NCI-H2227 (cell line): ENCODE measurements at regions not wholly inside any gene's neighbourhood (a gene's known extent, or its start where the extent isn't known, plus 50 kb on each side); places are given as distances from the start of the nearest gene placed in this dataset.

Experiments used
- DNase-seq: peaks from one replicate; lab custom pipeline; 2025; ENCODE audit not compliant: unreplicated experiment; lab: John Stamatoyannopoulos, UW

- DNase-seq, result no peak
Measured at GRCh38 chr2:129740504-129740903, 239.0 kb upstream of the RAB6C start.

DNA sequence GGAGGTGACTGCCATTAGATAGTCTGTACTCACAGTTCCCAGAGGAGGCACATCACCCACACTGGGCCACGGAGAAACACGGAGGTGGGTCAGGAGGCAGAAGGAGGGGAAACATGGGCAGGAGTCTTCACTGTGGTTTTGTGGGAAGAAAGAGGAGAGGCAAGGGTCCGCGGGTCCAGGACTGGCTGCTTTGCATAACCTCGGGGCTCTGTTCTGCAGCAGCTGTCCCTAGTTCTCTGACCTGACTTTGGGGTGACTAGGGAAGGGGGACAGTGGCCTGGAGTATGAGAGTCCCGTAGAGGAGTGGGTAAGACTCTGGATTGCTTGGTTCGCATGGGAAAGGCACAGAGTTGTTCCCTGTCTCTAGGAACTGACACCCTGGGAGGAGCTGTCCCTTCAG, 238.3 kb upstream of the RAB6C start:
- DNase-seq, result no peak

DNA sequence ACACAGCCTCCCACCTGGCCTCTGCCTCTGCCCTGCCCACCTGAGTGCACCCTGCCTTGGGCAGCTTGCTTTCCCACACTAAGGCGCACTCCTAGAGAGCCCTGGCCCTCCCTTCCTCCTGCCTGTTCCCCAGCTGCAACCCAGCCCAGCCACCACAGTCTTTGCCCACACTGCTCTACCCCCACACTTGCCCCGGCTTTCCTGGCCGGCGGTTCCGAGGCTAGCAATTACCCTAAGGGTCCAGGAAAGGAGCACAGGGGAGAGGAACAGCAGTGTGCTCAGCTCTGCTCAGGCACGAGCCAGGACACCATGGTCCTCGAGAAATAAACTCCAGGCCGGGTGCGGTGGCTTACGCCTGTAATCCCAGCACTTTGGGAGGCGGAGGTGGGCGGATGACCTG, 237.8 kb upstream of the RAB6C start:
- DNase-seq, result no peak

GRCh38 chr2:129742415-129743180, 236.9 kb upstream of the RAB6C start:
- DNase-seq, result no peak

- no peak for DNase-seq
Measured at GRCh38 chr2:129744141-129744540, 235.3 kb upstream of the RAB6C start.

DNA sequence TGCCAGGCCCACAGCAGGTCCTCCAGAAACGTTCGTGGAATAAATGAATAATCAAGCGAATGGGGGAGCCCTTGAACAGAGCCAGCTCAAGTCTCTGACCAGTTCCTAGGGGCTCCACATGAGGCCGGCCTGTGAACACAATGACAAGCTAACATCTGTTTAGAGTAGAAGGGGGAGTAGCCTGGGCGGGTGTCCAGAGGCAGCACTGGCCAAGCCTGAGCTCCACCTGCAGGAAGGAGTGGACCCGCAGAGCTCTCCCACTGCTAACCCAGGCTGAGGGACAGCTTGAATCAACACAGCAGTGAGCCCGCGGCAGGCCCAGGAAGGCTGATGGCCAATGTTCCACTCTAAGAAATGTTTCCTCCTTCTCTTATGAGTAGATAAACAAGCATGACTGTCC, 234.8 kb upstream of the RAB6C start:
- no peak for DNase-seq

DNA sequence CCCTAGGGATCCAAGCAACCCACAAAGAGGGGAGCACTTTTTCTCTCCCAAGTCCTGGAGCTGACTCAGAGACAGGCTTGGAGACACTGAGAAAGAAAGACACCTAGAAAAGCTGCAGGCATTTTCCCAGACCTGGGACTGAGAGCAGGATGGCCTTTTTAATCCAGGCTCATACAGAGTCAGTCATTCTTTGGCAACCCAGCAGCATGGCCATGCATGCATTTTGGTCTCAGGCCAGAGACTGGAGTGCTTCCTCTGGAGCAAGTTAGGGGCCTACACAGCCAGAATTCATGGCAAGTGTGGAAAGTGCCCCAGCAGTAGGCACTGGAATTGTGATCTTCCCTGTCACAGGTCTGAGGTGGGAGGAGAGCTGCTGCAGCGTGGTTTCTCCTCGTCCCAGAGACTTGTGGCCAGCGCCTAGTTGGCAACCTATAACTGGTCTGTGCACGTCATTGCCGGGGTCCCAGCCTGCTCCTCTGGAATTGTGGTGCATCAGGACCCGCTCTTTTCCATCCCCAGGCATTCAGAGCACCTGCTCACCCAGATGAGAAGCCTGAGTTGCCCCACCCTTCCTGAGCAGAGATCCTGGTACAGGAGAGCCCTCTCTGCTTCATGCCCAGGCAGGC, 231.9 kb upstream of the RAB6C start:
- no peak for DNase-seq

GRCh38 chr2:129748250-129748649, 231.2 kb upstream of the RAB6C start:
- DNase-seq, result no peak

- DNase-seq, result peak; percentile 42
Measured at GRCh38 chr2:129748653-129749052, 230.8 kb upstream of the RAB6C start.

DNA sequence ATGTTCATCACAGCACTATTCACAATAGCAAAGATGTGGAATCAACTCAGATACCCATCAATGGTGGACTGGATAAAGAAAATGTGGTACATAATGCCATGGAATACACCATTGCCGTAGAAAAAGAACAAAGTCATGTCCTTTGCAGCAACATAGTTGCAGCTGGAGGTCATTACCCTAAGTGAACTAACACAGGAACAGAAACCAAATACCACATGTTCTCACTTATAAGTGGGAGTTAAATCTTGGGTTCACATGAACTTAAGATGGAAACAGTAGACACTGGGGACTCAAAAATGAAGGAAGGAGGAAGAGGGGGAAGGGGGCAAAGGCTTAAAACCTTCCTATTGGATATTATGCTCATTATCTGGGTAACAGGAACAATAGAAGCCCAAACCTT, 228.1 kb upstream of the RAB6C start:
- DNase-seq, result no peak

DNA sequence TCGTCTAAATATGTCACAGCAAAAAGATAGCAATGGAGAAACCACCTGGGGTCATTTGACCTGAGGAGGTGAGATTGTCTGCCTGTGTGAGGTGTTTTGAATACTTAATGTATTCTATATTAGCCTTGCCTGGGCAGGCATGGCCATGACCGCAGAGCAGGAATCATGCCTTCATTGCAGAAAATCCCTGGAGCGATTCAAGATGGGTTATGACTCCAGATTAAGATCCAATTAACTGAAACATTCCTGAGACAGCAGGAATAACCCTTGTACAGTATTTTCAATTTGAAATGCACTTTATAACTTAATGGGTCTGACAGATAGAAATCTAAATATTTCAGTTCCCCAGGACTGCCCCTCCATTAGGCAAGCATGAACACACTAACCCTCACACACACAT, 227.3 kb upstream of the RAB6C start:
- no peak for DNase-seq

GRCh38 chr2:129752686-129753085, 226.8 kb upstream of the RAB6C start:
- DNase-seq, result no peak

- no peak for DNase-seq
Measured at GRCh38 chr2:129753261-129753660, 226.2 kb upstream of the RAB6C start.

DNA sequence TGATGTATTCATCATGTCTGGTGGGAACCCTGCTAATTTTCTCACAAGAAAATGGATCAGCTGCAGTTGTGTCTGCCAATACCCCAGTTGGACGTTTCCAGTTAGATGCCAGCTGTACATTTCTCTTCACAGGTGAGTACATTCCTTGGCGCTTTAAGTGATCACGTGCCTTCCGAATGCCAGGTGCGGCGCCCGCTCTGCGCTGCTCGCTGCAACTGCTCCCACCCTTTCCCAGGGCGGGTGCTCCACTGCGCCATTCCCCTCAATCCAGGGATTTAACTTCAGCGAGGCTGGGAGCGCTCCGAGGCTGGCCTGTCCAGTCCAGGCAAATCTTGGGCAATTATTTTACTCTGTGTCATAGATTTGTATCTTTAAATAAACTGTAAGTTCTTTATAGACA, 225.0 kb upstream of the RAB6C start:
- no peak for DNase-seq

DNA sequence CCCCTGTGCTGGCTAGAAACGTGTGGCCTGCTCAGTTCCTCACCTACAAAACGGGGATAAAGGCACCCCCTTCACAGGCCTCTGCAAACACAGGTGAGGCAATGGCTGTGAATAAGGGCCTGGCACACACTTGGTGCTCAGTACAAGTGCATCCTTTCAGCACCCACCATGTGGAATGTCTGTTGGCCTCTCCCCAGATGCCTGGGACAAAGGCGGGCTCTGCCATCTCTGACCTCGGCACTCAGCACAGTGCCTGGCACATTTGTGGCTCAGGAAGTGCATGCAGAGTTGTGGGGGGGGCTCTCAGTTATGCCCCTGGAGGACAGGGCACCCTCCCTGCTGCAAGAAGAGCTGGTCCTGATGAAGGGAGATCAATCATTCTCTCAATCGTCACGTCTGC, 224.6 kb upstream of the RAB6C start:
- DNase-seq, result no peak

- DNase-seq, result no peak
Measured at GRCh38 chr2:129755786-129756185, 223.7 kb upstream of the RAB6C start.

- DNase-seq, result no peak
Measured at GRCh38 chr2:129756276-129756675, 223.2 kb upstream of the RAB6C start.

- DNase-seq, result no peak
Measured at GRCh38 chr2:129757366-129757914, 222.0 kb upstream of the RAB6C start.

DNA sequence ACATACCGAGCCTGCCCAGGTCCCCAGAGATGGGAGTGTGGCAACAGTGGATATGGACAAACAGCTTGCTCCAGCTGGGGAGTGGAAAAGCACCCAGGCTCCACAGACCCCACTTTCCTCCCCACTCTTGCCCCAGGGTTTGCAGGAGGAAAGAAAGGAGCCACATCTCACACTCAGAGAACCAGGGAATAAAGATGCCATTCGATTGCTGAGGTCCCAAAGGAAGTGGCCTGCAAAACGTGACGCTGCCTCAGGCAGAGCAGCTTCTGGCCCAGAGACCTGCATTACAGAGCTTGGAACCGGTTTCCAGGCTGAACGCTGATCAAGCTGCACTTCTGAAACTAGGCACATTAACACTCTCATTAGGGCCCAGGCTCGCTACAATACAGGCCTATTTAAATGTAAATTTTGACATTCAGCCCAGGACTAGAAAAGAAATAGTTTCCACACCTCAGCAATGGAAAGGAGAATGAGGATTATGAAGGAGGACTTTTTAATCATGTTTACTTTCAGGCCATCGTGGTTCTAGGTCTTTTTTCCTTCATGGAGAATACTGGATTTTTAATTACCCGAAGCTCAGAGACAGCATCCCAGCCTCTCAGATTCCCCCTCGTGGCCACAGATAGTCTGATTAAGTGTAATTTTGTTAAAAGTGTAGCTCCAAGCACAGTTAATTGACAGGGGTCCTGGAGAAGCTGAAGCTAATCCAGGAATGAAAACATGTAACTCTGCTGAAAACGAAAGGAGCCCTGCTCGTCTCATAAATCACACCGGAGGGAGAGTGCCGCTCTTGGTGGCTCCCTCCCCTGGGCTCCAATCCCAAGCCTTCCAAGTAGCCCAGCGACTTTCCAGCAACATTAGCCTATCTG, 221.3 kb upstream of the RAB6C start:
- DNase-seq, result no peak

GRCh38 chr2:129758784-129759471, 220.5 kb upstream of the RAB6C start:
- no peak for DNase-seq

GRCh38 chr2:129759472-129760010, 219.9 kb upstream of the RAB6C start:
- DNase-seq, result no peak
